HK-2 (cell line): ENCODE measurements at regions not wholly inside any gene's neighbourhood (a gene's known extent, or its start where the extent isn't known, plus 50 kb on each side); places are given as distances from the start of the nearest gene placed in this dataset.

ENCODE experiments used
- DNase-seq: peaks from one replicate; pipeline ENCODE4 v3.0.0-alpha.2; 2018; ENCODE audit not compliant: unreplicated experiment

DNA sequence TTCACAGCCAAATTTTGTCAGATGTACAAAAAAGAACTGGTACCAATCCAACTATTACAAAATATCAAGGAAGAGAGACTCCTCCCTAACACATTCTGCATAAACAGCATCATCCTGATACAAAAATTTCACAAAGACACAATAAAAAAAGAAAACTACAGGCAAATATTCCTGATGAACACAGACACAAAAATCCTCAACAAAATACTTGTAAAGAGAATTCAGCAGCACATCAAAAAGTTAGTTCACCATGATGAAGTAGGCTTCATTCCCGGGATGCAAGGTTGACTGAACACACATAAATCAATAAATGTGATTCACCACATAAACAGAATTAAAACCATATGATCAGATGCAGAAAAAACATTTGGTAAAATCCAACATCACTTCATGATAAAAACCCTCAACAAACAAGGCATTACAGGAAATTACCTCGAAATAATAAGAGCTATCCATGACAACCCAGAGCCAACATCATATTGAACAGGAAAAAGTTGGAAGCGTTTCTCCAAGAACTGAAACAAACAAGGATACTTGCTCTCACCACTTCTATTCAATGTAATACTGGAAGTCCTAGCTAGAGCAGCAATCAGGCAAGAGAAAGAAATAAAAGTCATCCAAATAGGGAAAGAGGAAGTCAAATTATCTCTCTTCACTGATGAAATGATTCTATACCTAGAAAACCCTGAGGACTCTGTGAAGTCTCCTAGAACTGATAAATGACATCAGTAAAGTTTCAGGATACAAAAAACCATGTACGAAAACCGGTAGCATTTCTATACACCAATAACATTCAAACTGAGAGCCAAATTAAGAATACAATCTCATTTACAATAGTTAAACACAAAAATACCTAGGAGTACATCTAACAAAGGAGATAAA is 223.1 kb downstream of the REEP3 start:
- no peak for DNase-seq

- DNase-seq, result no peak
Observed at GRCh38 chr10:63749915-63750314, 228.7 kb downstream of the REEP3 start.

GRCh38 chr10:63751836-63752235 is 230.6 kb downstream of the REEP3 start:
- DNase-seq, result no peak

- DNase-seq, result no peak
Observed at GRCh38 chr10:63752318-63752717, 231.1 kb downstream of the REEP3 start.

- DNase-seq, result no peak
Observed at GRCh38 chr10:63753808-63754207, 232.6 kb downstream of the REEP3 start.

GRCh38 chr10:63755441-63755840 is 234.2 kb downstream of the REEP3 start:
- DNase-seq, result no peak

DNA sequence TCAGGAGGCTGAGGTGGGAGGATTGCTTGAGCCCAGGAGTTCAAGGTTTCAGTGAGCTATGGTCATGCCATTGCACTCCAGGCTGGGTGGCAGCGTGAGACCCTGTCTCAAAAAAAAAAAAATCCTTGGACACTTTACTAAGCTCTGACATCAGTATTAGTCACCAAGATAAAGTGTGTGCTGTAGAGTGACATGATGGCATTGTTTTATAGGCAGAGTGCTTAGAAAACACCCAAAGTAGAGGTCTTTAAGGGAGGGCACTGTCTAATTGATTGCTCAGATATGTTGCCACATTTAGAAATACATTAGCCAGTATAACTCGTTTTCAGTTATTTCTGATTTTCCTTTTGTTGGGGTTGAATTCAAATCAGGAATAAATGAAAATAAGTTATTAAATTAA is 235.9 kb downstream of the REEP3 start:
- DNase-seq, result no peak

DNA sequence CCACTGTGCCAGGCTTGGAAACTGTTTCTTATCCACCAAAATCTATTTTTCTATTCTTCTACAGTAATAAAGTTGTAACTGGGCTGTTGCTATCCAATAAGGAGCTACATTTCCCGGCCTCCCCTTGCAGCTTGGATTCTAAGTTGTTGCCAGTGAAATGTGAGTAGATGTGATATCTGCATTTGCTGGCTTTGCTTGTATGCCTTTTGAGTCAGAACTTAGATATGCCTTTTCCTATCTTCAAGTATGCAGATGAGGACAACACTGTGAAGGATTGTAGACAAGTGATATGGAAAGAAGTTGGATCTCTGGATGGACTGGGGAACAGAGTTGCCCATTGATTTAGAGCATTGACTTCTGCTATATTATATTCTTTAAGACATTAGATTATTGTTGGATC is 236.9 kb downstream of the REEP3 start:
- DNase-seq, result no peak

DNA sequence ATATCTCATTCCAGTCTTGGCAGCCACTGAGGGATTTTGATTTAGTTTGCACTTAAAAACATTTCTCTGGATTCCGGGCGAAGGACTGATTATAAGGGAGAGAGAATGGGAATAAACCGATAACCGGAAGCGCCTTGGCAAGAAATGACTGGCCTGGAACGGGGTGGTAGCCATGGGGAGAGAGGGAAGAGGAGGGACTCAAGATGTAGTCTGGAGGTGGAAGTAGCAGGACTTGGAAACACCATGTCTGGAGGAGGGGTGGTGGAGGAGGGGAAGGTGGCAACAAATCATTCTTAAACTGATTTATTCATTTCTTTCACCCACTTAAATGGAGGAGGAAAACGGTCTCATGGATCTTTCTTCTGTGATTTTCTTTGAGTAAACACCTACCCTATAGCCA is 238.1 kb downstream of the REEP3 start:
- DNase-seq, result no peak

DNA sequence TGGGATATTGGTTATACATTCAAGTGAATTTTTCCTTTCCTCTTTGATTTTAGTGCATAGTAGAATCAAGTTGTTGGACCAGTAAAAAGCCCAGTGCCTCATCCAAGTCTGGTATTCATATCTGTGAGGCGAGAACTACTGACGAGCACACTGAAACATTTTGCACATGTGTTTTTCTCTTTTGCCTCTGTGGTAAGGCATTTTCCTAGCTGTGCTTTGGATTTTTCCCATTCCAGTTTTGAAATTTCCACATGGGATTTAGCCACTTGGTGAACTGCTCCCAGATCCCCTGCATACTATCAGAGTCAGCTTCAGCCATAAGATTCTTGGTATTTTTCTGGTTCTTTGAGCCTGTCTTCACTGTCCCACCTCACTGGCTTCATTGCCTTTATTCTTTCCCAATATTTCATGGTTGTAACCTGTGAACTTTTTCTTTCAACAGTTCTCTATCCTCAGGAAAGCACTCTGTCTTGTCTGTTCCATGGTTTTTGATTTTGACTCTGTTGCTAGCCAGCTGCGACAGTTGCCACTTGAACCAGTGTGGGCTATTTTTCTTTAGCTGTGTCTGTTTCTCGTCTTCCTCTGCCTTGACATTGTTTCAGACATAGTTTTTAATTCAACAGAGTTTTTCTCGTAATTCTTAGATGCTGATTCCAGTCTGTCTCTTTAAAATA is 239.0 kb downstream of the REEP3 start:
- DNase-seq, result no peak

DNA sequence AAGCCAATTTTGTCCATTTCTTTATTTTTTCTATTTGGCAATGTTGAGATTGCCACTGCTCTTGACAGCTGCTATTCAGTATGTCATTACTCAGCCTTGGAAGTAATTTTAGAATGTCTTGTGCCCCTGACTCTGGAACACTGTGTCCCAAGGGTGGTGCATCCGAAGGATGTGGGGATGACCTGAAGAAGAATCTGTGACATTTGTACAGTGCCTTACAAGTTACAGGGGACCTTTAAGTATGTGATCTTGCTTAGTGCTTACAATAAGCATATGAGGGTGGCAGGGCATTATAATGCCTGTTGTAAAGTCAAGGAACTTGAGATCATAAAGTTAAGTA is 239.5 kb downstream of the REEP3 start:
- no peak for DNase-seq

DNA sequence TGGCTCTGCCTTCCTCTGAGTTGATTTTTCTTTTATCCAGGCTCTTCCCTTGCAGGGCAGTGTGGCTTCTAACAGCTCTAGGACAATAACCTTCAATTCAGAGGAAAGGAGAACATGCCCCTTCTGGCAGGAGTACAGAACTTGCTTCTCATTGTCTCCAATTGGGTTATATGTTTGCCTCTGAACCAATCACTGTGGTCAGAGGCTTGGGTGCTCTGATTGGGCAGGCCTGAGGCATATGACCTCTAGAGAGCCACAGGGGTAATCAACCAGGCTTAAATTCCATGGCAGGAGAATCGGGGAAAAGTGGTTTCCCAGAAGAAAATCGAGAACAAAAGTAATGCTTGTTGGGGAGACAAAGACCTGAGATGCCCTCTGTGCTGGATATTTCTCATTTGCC is 240.0 kb downstream of the REEP3 start:
- DNase-seq, result no peak

DNA sequence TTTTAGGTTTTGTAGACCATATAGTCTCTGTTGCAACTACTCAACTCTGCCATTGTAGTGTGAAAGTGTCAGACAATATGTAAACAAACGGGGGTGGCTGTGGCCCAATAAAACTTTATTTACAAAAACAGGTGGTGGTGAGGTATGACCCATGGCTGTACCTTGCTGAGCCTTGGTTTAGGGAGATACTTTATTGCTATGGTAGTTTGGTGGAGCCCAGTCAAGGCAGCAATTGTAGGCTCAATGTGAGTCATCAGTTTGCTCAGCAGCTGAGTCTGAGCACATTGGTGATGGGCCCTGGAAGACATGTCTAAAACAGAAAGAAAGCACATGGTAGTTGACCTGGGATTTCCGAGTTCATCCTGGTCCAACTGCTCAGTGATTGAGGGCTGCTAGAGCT is 242.5 kb downstream of the REEP3 start:
- no peak for DNase-seq

DNA sequence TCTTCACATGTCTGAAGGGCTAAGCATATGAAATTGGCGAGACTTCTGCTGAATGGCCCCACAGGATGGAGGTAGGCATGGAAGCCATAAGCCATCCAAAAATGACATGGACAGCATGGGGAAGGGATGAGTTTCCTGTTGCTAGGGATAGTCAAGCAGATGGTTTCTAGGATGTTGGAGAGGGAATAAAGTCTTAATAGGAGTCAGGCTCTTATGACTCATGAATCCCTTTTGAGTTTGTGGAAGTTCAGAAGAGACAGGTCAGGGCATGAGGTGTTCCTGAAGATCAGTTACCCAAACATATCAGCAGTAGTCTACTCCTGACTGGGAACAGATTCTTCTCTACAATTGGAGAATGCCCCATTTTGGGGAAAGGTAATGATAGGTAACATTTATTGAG is 243.9 kb downstream of the REEP3 start:
- no peak for DNase-seq

- DNase-seq, result no peak
Observed at GRCh38 chr10:63766745-63767137, 245.5 kb downstream of the REEP3 start.

DNA sequence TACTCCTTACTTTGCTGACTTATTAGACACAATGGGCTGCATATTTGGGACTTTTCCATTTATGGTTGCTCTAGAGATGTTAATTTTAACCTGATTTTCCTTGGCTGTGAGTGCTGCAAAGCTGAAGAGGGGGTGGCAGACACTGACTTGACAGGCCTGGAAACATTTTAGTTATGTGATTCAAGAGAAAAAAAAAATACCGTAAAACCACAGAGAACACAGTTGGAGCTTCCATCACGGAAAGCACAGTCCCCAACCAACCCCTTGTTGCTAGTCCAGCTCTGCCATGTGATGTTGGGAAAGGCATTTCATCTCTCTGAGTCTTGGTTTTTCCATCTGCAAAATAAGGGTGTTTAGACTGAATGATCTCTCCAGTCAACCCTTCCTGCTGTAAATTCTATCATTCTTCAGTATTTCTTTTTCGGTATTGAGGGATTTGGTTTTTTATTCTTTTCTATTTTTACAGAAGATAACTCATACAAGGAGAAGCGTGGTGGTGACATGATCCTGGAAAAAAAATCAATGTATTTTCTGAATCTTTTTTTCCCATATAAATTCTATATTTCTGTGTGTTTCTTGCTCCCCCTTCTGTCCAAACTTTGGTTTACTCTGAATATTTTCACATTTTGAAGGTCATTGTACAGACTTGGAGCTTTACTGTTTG is 246.1 kb downstream of the REEP3 start:
- no peak for DNase-seq

GRCh38 chr10:63769367-63769766 is 248.2 kb downstream of the REEP3 start:
- no peak for DNase-seq

- no peak for DNase-seq
Observed at GRCh38 chr10:63770523-63770922, 249.3 kb downstream of the REEP3 start.

DNA sequence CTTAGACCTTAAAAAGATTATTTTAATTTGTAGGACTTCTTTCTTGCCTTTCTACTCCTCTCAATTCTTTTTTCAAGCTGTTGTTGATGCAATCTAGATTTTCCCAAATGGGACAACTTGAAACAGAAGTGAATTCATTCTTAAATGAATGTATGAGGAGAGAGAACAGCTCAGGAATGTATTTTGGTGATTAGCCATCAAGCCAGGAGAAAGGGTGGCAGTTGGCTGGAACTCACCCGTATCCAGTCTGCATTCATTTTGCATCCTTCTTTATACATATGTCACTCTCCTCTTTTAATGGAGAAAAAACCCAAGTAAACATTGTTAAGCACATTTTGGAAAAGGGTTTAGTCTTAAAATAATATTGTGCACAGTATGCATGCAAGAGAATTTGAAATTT is 251.3 kb downstream of the REEP3 start:
- no peak for DNase-seq

DNA sequence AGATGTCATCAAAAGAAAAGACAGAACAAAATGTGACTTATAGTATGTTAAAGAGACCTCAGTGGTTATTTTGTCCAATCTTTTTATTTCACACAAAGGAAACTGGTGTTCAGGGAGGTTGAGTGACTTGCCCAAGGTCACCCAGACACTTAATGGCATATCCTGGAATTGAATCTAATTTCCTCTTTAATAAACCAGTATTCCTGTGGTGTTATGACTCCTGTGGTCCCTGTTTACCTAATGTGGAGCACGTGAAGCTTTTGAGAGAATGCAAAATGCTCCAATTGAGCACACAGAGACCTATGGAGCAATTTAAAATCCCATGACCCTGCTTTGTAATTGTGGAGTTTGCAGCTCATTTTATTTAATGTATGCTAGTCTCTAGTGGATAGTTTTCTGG is 251.9 kb downstream of the REEP3 start:
- DNase-seq, result no peak

DNA sequence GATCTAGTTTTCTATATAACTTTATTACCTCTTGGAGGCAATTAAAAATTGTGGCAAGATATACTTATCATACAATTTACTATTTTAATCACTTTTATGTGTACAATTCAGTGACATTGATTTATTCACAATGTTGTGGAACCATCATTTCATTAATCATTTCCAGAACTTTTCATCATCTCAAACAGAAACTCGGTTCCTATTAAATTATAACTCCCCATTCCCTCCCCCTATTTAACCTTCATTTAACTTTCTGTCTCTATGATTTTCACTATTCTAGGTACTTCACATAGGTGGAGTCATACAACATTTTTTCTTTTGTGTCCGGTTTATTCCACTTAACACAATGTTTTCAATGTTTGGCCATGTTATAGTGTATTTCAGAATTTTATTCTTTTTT is 252.8 kb downstream of the REEP3 start:
- no peak for DNase-seq

DNA sequence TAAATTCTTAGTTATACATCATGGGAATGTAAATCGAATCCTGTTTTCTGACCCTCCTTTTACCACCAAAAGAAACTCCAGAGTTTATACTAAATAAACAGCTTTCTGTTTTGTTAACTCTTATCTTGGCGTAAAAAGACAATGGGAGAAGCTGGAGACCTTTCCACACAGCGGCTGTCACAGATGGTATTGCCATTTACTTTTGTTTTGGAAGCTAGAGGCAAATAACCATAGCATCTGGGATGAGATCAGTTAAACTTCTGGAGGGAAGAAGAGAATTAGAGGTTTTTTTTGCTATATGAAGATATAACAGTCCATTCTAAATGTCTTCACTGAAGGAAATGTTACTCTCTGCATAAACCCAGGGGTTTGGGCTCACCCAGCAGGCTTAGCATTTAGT is 258.9 kb downstream of the REEP3 start:
- DNase-seq, result no peak

DNA sequence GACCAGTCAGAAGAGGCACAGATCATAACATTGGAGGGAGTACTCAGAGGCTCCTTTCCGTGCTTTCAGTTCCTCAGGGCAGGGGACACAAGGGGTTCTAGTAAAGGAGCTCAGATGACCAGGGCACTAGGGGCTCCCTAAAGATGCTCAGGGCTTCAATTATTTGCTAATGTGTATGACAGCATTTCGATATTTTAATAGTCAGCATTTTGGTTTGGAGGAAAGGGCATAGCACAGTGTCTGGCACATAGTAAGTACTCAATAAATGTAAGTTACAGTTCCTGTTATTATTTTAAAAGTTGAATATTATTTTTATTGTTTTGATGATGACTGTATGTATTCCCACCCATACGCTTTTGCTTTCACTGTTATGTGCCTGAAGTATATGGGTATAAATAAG is 260.0 kb downstream of the REEP3 start:
- no peak for DNase-seq
